Dermis microvascular lymphatic vessel endothelial cell (primary cell): ENCODE measurements at regions not wholly inside any gene's neighbourhood (a gene's known extent, or its start where the extent isn't known, plus 50 kb on each side); places are given as distances from the start of the nearest gene placed in this dataset.
"Not testable (repeated sequence)": the region's sequence is repeated elsewhere in the genome, so short reads cannot be mapped to it uniquely, and the experiment has no call there.

Source experiments
- DNase-seq, 2 donors: peaks; one replicate each; pipeline versions ENCODE4 v3.0.0 to v3.0.0-alpha.2; 2010; ENCODE audit warnings: low read depth in 2 of 2

DNA sequence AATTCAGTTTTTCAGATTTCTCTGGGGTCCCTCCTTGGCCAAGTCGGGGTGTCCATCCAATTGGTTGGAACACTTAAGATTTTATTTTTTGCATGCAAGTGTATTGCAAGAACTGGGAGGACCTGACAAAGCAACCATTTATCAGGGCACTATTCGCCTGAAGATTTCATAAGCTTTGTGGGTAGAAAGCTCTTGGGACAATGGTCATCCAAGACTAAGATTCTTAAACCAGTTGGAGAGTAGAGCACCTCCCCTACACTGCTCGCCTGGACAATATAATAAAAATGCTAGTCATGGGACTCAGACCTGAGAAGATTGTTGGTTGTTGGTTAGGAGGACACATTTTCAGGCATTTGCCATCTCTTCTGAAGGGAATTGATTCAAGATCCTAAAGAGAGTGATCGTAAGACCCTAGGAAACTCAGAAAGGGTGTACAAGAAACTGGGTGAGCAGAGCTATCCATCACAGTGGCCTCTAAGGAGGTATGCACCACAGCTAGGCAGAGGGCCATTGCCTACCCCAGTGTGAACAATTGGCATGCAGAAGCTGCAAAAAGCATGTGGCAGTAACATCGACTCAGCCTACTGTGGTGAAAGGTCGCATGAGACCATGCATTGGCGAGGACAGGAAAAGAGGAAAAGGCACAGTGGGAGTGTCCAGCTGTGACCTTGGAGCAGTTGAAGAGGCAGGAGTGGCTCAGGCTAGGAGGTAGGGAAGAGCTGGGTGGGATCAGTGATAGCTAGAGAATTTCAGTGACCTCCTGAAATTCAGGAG is 1235.3 kb upstream of the AUTS2 start:
- DNase-seq, result no peak

DNA sequence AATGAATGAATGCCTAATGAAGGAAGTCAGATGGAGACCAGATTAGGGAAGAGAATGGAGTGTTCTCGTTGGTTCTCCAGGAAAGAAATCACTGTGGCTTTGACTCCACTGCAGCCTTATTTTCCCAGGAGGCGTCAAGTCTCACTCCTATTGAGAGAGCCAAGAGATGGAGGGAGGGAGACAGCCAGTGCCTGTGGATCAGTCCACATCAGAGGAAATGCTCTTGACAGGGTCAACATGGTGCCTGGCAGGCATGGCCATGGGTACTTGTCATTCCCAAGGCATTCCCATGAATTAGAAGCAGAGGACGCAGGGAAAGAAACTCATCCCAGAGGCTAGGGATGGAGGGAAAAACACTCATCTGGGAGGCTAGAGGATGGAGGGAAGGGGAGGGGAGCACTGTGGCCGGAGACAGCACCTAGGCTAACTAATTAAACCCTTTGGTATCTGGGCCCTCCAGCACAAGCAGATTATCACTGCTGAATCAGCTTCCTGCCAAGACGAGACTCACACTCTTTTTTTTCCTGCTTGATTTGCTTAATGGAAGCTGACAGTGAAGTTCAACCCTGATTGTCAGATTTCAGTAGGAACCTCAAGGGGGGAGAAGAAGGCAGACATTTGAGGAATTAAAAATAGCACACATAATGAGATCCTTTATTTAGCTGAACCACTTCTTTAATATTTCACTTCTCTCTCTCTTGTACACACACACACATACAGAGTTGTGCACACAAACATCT is 1233.2 kb upstream of the AUTS2 start:
- no peak for DNase-seq

DNA sequence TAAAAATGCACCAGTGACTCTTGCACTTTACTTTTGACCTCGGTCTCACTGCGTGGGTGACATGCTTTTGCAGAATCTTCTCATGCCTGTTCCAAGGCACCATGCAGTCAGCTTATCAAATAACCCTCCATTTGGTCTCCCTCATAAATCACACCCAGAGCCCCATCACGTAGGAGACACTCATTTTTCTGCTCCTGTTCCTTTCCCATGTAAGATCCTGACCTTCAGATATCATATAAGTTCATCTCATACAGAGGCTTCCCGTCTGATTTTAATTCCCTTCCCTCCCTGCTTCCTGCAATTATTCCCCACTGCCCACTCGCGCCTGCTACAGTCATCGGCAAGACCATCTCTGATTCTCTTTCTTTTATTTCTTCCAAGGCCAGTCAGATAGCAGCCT is 1226.3 kb upstream of the AUTS2 start:
- DNase-seq, result no peak

DNA sequence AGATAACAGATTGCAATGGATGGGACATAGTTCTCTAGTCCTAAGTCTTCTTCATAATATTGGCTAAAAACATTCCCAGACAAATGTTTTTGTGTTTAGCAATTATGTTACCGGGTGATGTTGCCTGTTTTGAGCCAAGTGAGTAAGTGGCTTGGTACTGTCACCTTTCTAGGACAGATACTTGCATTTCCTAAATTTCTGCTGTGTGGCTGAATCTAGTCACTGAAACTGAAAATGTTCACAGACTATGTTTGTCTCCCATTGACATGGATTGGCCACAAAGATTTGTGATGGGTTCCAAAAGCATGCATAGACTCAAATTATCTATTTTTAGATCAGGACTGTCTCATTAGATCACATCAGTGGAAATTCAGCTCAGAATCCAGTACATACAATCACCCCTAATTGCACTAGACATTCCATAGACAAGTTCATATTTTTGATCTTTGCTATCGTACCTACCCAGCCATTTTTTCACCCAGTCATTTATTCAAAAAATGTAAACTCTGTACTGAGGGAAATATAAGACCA is 1222.1 kb upstream of the AUTS2 start:
- DNase-seq, result no peak

DNA sequence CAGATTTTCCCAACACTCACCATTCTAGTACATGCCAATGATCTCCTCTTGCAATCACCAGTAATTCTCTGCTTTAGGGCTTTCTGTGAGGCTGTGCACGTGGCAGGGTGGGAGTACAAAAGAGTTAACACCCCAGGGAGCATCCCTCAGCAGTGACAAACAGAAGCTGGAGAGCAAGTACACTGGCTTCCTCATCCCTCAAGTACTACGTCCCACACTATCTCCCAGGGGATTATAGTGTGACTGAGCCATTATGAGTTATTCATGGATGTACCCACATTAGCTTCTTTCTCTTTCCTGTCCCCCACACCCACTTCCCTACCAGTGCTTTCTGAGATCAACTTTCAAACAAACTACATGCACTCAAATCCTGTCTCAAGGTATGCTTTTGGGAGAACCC is 1216.5 kb upstream of the AUTS2 start:
- no peak for DNase-seq

DNA sequence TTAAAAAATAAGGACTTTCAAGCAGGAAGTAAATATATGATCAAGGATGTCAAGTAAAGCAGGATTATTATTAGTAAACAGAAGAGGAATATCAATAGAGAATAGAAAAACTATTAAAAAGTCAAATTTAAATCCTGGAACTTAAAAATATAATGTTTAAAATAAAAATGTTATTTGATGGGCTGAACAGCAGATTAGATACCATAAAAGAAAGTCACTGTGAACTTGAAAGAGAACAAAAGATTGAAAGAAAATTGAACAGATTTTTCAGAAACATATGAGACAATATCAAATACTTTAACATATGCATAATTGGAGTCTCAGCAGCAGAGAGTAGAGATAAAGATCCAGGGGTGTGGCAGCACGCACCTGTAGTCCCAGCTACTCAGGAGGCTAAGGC is 1213.7 kb upstream of the AUTS2 start:
- no peak for DNase-seq

DNA sequence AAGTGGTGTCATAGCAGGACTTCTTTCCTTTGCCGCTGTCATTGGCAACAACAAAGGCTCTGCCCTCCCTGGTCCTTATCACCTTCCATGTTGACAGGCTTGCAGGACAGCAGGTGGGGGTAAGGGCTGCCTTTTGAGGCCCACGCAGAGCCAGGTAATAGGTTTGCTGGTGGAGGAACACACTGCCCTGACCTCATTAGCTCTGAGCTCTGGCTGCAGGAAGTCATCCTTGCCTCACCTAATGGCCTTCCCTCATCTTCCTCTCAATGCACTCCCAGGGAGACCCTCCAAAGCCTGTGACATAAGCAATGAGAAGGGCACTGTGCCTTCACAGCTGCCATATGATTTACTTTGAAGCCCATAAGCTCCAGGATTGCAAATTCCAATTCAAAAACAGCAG is 1205.2 kb upstream of the AUTS2 start:
- DNase-seq, result no peak

DNA sequence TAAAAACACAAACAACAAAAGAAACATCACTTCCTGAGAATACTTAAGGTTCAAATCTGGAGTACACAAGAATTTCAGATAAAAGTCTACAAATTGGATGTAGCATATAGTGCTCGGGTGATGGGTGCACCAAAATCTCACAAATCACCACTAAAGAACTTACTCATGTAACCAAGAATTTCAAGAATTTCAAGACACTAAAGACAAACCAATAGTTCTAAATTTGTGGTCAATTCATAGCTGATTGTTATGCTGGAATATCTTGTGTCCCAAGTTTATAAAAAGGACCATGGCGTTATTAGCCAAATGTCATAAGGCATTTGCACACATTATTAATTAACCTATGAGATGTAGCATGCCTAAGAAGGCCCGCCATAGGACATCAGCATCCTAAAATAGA is 1204.1 kb upstream of the AUTS2 start:
- no peak for DNase-seq

DNA sequence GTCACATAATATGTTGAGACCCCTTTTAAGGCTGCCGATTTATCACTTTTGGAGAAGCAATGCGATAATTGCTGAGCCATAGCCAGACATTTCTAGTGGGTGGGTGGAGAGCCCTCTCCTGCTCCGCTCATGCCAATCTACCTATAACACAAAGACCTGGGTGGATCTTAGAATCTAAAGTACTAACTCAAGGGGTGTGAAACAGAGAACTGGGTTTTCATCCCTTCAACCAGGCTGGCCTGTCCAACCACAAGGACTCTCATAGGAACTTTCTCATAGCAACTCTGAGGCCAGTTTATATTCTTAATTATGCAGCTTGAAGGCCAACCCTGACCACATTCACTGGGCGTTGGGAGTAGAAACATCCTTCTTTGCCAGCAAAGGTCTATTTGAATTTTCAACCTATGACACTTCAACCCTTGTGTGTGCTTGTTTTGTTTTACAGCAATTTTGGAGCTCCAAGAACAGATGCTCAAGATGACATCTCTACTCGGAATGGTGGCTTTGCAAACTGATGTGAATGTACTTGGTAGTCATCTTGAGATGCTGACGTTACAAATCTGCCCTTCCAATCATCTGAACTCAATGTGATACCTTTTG is 1198.2 kb upstream of the AUTS2 start:
- DNase-seq, result no peak

DNA sequence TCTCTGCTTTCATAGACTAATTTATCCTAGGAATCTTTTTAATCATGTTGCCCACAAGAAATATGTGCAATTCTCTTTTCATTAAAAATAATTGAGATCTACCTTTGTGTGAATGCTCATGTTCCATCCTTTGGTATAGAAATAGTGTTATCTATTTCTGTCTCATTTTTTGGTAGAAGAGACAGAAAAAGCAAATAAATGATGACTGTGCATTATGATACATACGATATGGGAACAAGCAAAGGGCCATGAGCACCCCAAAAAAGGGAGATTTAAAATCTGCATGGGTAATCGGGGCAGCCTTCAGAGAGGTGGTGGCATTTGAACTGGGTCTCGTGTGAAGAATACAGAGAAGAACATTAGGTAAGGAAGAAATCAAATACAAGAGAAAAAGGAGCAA is 1197.5 kb upstream of the AUTS2 start:
- DNase-seq, result no peak

DNA sequence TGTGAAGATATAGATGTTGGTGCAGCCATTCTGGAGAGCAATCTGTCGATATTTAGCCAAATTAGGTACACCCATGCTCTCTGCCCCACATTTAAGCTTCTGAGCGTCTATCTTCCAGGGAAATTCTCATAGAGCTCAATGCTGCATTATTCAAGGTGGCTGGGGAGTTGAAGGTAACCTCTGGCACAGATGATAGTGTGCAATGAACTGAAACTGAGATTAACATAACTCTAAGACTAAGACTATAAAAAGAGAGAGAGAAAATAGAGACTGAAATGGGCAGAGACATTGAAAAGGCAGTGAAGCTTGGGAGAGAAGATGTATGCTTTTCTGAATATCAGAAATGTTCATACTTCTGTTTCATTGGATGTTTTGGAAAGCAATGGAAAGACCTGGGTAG is 1197.0 kb upstream of the AUTS2 start:
- no peak for DNase-seq

DNA sequence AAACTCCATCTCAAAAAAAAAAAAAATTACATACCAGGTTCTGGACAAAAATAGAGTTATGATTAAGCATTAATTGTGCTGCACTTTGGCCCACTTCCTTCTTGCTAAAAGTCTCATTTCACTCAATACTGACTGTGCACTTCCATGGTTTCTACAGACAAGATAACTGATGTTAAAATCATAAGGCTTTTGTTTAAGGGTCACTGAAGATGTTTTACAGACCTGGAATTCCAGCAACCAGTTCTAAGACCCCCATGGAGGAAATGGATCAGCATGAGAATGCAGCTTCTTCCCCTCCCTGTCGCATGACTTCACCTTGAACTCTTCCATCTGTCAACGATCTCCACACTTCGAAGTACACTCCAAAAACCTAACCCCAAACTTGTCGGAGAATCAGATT is 1191.8 kb upstream of the AUTS2 start:
- DNase-seq, result no peak

DNA sequence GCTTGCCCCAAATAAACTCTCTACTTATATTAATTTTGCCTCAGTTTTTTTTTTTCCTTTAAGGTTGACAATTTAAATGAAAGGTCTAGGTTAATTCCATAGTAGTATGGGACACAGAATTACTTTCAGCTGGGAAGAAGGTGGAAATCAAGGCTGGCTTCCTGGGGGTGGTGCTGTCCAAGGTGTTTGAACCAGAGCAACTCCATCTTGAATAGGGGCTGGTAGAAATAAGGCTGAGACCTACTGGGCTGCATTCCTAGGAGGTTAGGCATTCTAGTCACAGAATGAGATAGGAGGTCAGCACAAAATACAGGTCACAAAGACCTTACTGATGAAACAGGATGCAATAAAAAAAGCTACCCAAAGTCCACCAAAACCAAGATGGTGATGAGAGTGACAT is 1190.8 kb upstream of the AUTS2 start:
- no peak for DNase-seq

DNA sequence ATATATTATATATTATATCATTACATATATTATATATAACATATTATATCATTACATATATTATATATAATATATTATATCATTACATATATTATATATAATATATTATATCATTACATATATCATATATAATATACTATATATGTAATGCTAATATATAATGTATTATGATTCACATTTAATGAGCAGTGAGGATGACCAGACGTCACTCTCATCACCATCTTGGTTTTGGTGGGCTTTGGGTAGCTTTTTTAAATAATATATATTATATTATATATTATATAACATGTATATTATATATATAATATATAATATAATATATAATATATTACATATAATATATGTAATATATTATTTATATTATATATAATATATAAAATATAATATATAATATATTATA is 1189.4 kb upstream of the AUTS2 start:
- no peak for DNase-seq

DNA sequence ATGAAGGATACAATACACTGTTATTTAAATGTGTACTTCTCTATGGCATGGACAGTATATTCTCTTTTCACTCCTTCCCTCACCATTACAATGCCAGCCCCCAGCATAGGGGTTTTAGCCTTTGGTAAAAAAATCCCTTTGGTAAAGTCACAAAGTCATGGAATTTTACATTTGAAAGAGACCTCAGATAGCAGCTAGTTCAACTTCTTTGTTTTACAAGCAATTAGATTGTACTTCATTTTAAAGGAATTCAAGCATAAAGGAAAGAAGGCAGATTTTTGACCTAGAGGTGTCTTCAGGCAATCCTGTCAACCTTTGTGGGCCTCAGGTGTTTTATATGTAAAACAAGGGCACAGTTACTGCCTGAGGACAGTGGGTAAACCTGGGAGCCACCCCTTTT is 1188.4 kb upstream of the AUTS2 start:
- no peak for DNase-seq

DNA sequence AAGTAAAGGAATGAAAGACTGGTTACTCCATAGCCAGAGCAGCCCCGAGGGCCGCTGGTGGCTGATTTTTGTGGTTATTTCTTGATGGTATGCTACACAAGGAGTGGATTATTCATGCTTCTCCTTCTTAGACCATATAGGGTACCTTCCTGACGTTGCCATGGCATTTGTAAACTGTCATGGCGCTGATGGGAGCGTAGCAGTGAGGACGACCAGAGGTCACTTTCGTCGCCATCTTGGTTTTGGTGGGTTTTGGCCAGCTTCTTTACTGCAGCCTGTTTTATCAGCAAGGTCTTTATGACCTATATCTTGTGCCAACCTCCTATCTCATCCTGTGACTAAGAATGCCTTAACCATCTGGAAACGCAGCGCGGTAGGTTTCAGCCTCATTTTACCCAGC is 1187.6 kb upstream of the AUTS2 start:
- DNase-seq, result not testable (repeated sequence)

DNA sequence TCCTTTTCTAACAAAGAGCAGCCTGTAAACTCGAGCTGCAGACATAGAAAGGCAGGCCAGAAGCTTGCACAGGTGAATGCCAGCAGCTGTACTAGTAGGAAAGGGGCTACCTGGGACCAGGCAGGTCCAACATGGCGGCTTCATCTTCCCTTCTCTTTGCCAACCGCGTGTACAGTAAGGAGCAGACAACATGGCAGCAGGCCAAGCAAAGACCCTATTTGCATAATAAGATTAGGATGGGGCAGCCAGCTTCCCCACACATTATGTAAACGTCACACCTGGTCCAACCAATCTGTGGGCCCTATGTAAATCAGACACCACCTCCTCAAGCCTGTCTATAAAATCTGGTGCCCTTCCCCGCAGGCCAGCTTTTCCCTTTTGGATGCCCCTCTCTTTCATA is 1186.5 kb upstream of the AUTS2 start:
- DNase-seq, result no peak

DNA sequence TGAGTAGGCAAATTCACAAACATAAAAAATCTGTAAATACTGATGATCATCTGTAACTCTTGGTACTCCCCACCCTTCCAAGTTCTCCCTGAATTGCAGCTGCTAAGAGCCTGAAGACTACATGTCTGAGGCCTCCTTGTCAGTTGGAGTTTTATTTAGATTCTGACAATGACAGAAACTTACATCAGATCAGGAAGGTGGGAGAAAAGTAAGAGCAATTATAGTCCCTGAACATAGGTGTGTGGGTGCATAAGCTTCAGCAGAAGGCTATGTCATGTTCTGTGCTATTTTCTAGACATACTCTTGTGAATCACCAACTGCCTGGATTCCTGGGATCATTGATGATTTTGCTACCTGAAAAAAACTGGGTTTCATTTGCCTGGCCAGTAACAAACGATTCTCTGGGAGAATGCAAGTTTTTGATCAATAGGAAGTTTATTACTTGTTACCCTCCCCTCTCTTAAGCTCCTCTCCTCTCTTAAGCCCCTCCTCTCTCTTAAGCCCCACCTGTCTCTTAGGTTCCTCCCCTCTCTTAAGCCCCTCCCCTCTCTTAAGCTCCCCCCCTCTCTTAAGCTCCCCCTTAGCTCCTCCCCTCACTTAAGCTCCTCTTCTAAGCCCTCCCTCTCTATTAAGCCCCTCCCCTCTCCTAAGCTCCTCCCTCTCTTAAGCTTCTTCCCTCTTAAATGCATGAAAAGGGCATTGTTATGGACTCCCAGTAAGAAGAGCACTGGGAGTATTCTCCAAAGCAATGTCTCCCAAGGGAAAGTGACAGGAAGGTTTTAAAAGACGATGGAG is 1183.4 kb upstream of the AUTS2 start:
- no peak for DNase-seq

DNA sequence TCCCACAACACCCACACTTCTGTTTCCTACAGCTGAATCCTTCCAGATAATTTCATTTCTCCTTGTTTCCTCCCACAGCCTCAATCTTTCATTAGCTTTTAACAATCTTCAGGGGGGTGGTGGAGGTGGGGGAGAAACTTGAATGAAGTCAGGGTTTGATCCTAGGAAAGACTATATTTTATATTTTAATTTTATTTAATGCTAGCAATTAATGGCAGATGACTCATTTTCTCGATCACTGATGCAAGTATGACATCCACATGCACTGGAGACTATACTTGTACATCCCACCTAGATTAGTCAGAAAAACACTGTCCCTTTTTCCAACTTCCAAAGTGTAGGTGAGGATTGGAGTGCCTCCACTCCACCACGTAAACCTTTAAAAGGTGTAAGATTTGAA is 1181.3 kb upstream of the AUTS2 start:
- DNase-seq, result no peak

DNA sequence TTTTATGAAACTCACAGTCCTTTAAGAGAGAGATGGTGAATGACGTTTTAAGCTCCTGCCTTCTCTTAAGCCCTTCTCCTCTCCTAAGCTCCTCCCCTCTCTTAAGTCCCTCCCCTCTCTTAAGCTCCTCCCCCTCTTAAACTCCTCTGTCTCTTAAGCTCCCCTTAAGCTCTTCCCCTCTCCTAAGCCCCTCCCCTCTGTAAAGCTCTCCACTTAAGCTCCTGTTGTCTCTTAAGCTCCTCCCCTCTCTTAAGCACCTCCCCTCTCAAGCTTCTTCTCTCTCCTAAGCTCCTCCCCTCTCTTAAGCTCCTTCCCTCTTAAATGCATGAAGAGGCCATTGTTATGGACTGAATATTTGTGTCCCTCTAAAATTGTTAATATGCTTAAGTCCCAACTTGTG is 1180.6 kb upstream of the AUTS2 start:
- no peak for DNase-seq

DNA sequence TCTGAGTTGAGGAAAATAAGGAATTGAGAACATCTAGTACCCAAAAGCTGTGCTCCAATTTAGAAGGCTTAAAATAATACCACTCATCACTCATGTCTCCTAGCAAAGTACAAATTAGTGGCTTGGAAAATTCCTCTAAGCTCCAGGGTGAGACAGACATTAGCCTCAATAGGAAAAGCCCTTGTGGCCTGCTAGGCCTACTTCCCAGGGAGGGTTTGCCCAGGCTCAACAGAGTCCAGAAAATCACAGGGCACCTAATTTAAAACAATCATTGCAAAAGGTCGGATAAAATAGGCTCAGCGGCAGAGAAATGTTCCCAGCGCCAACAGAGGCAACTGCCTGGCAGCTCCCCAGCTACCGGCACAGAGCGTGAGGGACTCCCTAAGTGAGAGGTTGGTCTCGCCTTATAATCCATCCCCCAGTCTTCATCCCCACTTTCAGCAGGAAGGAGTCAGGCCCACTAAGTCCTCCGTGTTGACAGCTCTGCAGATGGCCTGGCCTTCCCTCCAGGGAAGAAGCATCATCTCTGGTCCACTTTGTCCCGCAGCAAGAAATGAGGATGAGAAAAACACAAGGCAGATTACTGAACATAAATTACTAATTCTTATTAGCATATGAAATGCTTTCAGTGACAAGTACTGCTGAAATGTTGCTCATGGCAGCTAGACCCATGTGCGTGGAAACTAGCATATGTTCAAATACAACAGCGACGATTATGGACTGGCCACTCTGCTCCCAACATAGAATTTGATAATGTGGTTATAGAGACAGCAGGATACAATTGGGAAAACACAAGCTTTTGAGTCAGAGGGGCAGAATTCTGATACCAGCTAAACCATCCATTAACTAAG is 1177.7 kb upstream of the AUTS2 start:
- no peak for DNase-seq
